GM12872 (cell line): ENCODE measurements at regions not wholly inside any gene's neighbourhood (a gene's known extent, or its start where the extent isn't known, plus 50 kb on each side); places are given as distances from the start of the nearest gene placed in this dataset.

ENCODE experiments used
- TF ChIP-seq, protein P1 (sequence below): IDR thresholded peaks from 3 replicates; pipeline ENCODE4 v1.5.1; 2011; ENCODE audit warnings: low read depth, mild to moderate bottlenecking, low read length, moderate library complexity; ENCODE audit not compliant: insufficient read depth

DNA sequence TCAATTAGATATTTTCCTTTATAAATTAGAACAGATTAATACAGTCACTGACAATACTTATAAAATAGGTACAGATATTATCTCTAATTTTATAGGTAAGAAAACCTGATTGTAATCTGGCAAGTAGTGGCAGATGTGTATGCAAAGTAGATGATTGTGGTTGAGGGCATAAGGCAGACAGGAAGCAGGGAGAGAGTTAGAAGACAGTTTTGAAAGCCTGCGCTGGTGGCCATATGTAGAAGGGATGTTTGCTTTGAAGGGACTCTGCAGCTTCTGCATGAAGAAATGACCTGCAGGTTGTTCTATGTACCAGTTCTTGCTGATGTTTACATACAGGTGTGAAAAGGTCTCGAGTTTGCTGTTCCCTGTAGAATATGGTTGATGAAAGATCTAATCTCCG is 416.3 kb upstream of the SLIT2 start:
- TF ChIP-seq, protein P1, sequence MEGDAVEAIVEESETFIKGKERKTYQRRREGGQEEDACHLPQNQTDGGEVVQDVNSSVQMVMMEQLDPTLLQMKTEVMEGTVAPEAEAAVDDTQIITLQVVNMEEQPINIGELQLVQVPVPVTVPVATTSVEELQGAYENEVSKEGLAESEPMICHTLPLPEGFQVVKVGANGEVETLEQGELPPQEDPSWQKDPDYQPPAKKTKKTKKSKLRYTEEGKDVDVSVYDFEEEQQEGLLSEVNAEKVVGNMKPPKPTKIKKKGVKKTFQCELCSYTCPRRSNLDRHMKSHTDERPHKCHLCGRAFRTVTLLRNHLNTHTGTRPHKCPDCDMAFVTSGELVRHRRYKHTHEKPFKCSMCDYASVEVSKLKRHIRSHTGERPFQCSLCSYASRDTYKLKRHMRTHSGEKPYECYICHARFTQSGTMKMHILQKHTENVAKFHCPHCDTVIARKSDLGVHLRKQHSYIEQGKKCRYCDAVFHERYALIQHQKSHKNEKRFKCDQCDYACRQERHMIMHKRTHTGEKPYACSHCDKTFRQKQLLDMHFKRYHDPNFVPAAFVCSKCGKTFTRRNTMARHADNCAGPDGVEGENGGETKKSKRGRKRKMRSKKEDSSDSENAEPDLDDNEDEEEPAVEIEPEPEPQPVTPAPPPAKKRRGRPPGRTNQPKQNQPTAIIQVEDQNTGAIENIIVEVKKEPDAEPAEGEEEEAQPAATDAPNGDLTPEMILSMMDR, result no peak

DNA sequence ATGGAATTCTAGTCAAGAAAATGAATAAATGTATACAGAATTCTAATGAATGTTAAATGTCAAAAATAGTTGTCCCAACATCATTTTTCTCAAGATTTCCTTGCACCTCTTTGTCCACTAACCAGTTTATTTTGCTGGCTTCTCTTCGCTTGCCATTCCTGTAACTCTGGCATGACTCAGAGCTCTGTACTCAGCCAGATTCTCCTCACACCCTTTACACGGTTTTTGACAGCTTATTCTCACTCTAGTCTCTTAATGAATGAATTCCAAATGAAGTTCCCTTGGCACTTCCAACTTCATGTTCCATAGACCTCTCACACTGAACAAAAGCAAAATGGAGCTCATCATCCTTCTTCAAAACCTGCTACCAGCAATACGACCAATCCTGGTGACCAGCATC is 419.3 kb upstream of the SLIT2 start:
- TF ChIP-seq, protein P1, result no peak

DNA sequence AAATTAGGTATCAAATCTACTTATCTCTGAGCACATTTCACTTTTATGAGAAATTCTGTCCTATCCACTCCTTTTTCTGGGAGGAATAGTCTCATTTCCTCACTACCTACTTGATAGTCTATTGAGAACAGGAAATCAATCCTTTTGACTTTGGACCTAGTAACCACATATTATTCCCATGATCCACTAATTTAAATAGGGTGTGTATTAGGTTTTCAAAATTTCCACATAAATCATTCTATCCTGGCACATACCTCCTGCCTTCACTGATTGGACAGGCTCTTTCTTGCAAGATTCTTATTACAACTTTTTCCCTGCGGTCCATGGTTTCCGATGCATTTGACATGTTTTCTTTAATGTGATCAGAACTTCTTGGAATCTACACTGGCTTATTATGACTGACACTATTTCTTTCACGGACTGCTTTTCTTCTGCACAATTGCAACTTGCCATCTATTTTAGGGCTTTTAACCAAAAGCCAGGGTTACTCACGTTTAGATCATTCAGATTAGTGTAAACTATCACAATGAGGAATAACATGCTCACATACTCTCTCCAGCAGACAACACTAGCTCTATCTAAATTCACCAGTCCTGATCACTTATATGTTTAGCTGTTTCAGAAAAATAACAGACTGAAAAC is 419.9 kb upstream of the SLIT2 start:
- TF ChIP-seq, protein P1, result no peak

DNA sequence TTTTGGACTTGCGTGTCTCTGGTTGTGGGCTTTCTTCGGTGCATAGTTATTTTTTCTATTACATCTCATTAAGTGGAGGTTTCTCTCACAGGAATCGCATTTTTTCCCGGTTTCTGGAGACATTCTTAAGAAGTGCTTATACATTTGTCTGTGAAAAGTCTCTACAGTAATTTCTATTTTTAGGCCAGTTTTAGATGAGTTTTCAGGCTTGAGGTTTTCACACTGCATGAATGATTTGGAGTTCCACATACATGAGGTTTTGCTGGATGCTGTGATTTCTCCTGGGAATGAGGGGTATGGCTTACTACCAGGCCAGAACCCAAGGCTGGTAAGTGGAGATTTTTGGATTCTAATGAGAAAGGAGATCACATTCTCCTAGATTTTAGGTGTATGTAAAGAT is 422.6 kb upstream of the SLIT2 start:
- TF ChIP-seq, protein P1, result no peak

DNA sequence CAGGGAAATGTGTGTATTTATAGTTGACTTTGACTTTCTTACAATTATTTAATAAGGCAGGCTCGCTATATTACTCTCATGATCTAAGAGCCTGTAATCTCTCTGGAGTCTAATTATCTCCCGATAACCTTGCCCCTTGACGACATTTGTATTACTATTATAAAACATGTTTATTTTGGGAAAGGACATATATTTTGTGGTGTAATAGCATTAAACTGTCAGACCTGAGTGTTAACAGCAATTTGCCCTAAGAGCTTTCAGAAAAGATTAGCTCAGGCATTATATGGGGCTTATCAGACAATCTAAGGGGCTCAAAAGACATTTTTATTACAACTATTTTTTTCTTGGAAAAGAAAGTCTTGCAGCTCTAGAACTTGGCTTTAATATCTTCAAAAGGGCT is 427.9 kb upstream of the SLIT2 start:
- TF ChIP-seq, protein P1, result no peak

DNA sequence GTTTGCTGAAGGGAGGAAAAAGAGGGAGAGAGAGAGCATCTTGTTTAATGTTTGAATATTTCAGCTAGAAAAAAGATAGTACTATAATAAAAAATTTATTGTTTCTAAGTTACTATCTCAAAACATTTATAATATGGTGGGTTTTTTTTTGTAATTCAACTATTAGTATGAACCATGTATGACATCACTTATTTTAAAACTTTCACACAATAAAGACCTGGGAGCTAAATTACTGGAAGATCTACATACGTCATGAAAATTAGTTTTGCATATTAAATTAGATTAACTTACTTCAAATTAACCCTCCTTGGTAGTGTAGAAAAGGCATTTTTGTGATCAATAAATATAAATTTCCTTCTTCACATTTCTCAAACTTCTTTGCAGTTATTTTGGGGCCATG is 432.0 kb upstream of the SLIT2 start:
- TF ChIP-seq, protein P1, result no peak

DNA sequence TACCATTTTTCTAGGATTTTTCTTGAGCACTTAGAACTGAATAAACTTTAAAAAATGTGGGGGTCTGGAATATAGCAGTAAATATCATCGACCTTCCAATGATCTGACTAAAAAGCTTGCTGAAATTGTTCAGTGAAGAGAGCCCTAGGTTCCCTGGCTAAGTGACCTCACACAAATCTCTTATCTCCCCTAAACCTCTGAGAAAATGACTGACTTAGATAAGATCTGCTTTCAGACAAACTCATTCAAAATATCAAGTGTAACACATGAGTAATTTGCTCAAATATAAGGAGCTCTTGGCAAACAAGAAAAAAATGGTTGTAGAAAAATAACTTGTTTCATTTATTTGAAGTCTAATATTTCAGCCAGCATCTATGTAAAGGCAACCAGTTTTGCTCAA is 441.7 kb upstream of the SLIT2 start:
- TF ChIP-seq, protein P1, result no peak
